HG03575 (cell line): ENCODE measurements at regions not wholly inside any gene's neighbourhood (a gene's known extent, or its start where the extent isn't known, plus 50 kb on each side); places are given as distances from the start of the nearest gene placed in this dataset.

Experiments used
- ATAC-seq: cut with Tn5 transposase; IDR thresholded peaks from one replicate; pipeline ENCODE4 v1.9.1; 2021; ENCODE audit not compliant: unreplicated experiment, insufficient number of reproducible peaks, low FRiP score; ENCODE audit errors: extremely low read depth

GRCh38 chr1:163406772-163407171 lies 85.0 kb downstream of the NUF2 start:
- no peak for ATAC-seq

DNA sequence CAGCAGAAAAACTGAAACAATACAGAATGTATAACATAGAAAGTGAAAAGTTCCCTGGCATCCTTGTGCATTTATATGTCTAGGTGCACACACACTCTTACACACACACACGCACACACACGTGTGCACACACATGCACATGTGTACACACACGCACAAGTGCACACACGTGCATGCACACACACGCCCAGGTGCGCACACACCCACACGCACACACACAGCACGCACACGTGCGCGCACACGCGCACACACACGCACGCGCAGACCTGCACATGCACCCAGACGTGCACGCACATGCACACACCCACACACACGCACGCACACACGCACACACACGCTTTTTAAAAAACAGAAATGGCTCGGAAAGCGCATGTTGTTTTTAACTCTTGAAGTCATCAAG lies 86.5 kb downstream of the NUF2 start:
- ATAC-seq, result no peak

- ATAC-seq, result no peak
These were observed 88.6 kb downstream of the NUF2 start for GRCh38 chr1:163410073-163410999.

GRCh38 chr1:163412221-163412620 lies 90.5 kb downstream of the NUF2 start:
- ATAC-seq, result no peak

GRCh38 chr1:163414778-163415177 lies 93.0 kb downstream of the NUF2 start:
- ATAC-seq, result peak; percentile 79

DNA sequence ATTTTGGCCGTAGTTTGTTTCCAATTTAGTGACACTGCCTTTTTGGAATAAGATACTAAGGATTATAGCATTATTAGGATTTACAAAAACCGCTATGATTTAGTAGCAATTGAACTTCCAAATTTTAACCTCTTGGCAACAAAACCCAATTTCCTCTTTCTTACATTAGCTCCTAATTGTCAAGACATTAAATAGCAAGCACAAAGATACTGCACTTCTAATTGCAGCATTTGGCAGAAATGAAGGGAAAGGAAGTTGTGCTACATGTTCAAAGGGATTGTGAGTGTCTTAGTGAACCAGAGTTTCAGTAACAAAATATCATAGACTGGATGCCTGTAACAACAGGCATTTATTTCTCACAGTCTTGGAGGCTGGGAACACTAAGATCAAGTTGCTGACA lies 99.9 kb downstream of the NUF2 start:
- no peak for ATAC-seq

GRCh38 chr1:163422738-163423404 lies 101.1 kb downstream of the NUF2 start:
- no peak for ATAC-seq

- no peak for ATAC-seq
These were observed 104.9 kb downstream of the NUF2 start for GRCh38 chr1:163426505-163427251.

DNA sequence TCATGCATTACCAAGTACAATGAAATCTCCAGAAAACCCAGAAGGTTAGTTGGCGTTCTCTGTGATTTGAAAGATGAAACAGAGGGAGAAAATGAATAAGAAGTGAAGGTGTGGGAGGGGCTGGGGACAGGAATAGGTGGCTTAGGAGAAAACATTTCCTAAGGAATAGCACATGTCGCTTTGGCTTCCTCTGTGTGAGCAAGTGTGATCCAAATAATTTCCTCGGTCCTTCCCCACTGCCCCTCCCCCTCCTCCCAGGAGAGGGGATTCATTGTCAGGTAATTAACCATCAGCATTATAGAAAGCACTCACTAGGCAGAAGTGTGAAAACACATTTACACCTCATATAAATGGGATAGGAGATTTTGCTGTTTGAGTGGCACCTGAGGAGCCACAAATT lies 105.5 kb downstream of the NUF2 start:
- ATAC-seq, result no peak

GRCh38 chr1:163436140-163436812 lies 114.5 kb downstream of the NUF2 start:
- no peak for ATAC-seq

GRCh38 chr1:163439471-163439870 lies 117.7 kb downstream of the NUF2 start:
- no peak for ATAC-seq

GRCh38 chr1:163440090-163440489 lies 118.3 kb downstream of the NUF2 start:
- ATAC-seq, result no peak

DNA sequence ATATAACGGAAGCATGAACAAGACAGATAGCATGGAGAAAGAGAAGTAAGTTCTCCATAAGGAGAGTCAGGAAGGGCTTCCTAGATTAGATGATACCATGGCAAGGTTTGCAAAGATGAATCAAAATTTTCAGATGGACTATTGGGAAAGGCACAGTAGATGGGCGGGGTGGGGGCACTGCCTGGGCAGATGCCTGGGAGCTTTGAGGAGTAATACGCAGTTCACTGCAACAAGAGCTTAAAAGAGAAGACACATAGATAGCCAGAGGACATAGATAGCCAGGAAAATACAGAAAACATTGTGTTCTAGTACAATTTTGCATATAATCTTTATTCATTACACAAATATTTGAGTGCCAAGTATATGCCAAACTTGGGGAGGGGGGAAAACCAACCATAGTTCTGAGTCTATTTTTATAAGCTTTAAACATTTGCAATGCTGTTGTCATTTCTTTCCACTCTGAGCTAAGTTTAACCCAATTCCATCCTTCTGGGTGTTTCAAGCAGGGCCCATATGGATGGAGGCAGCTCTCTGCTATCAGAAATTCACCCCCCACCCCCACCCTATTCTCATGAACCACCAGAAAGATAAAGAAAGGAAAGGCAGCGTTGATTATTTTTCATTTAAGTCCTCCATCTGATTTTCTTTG lies 120.6 kb downstream of the NUF2 start:
- no peak for ATAC-seq

DNA sequence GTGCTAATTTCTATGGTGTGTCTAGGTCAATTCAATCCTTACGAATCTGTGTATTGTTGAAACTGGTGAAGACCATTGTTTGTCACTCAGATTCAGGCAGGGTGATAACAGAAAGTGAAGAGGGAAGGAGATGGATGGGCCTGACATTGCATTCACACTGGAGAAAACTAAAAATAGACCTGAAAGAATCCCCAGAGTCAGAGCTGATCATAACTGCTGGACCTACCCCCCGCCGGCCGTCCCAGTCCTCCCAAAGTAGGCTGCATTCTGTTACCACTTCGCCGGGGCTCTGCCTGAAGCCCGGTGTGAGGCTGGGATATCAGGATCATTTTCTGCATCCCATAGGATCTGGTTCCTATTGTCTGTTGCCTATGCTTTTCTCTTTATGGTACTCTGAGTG lies 121.1 kb downstream of the NUF2 start:
- ATAC-seq, result no peak

- no peak for ATAC-seq
These were observed 122.1 kb downstream of the NUF2 start for GRCh38 chr1:163443863-163444262.

DNA sequence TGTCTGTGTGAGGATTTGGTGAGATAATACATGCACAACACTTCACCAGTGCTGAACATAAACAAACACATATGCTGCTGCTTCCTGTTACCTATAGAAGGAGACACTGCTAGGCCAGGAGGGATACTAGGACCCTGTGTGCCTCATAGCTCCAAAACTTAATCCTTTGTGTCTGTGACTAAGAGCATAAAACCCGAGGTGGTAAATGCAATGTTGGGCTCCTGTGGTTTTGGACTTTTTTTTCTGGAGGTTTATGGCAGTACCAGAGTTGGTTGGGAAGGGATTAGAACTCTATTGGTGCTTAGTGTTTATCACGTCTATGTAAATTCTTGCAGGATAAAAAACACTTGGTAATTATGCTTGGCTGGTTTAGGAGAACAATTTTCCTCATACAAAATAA lies 122.9 kb downstream of the NUF2 start:
- no peak for ATAC-seq

DNA sequence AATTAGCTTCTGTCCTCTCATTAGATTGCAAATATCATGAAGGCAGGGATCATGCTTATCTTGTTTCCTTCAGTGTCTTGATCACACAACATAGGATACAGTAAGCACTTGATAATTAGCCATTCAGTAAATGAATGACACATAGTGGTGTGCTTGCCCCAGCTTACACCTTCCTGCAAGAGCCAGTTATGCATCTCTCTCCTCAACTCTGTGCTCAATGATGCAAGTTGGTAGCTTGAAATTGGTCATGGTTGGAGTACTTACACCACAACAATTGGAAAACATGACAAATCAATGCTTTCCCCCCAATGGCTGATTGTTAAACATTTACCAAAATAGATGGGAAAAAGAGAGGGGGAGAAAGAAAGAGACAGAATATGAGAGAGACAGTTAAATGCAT lies 129.2 kb downstream of the NUF2 start:
- ATAC-seq, result no peak

- ATAC-seq, result no peak
These were observed 137.8 kb downstream of the NUF2 start for GRCh38 chr1:163459539-163459938.

GRCh38 chr1:163467289-163467688 lies 145.5 kb downstream of the NUF2 start:
- ATAC-seq, result no peak
